MV-4-11 (cell line): ENCODE measurements at regions not wholly inside any gene's neighbourhood (a gene's known extent, or its start where the extent isn't known, plus 50 kb on each side); places are given as distances from the start of the nearest gene placed in this dataset.

Experiments used
- DNase-seq: peaks from one replicate; lab custom pipeline; 2025; lab: John Stamatoyannopoulos, UW

DNA sequence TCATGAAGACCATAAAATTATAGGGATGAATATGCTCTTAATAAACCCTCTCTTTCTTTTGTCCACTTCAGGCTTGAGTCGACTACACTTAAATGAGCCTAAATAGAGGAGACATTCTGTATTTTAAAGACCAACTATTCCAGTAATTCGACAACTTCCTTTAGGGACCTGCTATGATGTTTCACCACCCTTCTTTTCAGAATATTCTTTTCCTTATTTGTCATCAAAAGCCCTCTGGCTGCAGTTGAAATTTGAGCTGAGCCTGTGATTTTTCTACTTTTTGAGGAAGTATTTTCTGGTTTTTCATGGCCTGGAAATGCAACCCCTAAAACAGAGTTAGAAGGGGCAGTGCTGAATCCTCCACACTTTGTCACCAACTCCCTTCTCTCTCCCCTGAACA lies 287.0 kb downstream of the EPHA4 start:
- DNase-seq: no peak

DNA sequence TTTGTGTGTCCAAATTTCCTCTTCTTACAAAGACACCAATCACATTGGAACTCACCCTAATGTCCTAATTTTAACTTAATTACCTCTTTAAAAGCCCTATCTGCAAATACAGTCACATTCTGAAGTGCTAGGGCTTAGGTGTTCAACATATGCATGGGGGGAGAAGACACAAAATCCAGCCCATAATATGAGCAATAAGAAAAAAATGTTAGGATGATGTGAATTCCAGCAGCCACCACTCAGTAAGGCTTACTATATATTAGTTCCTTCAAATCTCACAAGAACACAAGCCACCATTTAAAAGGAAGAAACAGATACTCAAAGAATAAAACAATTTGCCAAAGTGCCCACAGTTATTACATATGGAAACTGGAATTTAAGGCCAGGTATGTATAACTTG lies 285.7 kb downstream of the EPHA4 start:
- no peak for DNase-seq

DNA sequence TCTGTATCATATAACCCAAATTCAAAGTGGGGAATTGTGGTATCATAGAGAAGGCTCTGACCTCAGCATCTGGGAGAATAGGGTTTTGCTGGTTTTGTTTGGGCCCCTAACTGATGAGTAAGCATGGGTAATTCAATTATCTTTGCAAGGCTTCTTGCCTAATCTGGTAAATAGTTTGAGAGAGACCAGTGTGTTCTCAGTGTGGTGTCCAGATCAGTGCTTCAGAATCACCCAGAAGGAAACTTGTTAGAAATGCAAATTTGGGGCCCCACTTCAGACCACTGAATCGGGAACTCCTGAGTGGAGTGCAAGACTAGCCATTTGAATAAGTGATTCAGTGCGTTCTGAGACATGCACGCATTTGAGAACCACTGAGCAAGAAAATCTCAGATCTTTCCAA lies 282.7 kb downstream of the EPHA4 start:
- no peak for DNase-seq

DNA sequence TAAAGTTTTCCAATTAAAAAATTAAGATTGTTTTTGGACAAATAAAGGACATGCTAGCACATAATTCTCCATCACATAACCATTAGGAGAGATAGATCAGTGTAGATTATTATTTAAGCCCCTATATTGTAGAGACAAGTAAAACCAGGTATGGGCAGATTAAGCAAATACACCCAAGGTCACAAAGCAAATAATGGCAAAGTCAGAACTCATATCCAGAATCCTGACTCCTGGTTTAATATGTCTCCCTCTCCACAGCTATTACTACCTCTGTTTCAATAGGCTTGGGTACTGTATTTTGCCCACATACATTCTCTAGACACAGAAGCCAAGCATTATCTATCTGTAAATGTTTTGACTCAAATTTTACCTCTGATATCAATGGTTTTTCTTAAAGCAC lies 282.3 kb downstream of the EPHA4 start:
- no peak for DNase-seq

DNA sequence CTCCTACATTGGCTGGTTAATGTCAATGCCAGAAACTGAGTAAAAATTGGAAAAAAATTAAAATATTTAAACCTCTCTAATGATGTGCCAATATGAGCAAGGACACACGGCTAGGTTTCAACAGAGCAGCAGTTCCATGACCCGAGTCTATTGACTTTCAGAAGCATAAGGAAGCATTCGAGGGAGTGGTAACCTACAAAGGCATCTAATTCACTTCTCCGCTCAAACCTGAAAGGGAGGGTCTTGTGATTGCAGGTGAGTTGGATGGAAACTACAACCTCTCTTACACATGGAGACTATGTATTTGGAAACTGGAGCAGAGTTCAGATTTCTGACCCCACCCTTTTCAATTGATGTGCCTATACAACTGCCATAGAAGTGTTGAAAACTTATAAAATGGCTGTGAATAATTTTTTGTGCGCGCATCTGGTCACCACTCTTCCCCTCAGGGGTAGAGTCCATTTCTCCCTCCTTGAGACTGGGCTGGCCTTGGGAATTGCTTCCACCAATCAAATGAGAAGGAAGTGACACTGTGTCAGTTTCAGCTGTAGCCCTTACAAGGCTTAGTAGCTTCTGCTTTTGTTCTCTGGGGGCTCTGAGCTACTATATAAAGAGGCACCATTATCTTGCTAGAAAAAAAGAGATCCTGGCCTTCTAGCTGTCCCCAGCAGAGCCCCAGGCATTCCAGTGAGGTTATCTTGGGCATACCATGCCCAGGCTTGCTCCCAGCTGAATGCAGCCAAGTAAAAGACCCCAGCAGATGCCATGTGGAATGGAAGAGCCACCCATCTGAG lies 278.0 kb downstream of the EPHA4 start:
- DNase-seq: peak; percentile 23

DNA sequence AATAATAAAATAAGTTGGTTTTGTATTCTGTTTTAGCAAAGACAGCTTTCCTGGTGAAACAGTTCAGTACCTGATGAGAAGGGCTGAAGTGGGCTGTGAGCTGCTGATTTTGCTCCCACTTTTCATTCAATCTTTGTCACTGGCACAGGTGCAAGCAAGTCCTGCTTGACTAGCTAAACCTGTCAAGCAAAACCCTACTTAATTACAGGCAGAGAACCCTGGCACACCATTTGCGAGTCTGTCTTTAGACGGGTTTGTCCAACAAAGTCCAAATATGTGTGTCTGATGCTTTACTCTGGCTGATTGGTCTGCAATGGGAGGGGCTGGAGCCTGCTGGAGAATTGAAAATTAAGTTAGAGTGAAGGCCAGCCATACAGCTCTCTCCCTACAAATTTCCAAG lies 267.2 kb downstream of the EPHA4 start:
- no peak for DNase-seq

DNA sequence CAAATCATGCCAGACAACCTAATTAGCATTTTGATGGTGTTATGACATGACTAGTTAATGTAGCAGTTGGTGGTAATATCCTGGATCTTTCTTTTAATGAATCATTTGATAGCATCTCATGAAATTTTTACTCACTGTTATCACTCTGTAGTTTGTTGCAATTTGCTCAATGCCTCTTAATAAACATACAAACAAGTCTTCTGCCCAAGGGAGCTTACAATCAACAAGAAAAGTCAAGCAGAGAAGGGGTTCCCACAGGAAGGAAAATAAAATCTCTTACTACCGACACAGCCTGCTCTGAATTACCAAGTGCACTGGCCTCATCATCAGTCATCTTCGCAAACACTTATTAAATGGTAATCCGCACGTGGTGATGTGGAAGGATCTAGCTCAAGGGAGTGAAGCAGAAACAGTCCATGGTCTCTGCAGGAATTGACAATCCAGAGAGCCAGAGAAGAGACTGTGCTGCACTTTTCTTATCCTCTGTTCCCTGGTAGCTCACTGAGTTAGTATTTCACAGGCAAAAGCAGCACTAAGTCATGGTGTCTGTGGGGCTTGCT lies 263.5 kb downstream of the EPHA4 start:
- DNase-seq: no peak

DNA sequence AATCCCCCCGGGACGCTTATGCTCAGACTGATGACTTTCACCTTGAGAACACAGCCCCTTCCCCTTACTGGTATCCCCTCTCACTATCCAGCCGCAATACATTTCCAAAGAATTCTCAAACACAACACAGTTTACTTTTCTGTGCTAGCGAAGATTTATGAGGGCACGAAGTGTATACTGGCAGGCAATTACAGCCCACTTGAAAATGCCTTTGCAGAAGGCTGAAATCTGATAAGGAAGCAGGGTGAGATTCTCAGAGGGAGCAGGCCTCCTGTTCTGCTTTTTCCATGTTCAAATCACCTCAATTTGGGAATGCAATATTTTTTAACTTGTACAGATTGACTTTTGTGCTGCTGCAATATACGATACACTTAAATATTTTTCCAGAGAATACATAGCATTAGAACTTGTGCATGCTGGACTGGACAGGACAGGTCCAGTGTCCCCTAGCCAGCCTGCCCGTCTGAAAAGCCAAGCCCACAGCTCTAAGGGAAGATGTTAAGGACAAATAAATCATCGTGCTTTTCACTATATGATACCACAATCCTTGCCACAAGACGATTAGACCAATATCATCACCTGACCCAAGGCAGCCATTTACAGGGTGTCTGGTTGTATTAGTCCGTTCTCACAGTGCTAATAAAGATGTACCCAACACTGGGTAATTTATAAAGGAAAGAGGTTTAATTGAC lies 262.1 kb downstream of the EPHA4 start:
- DNase-seq: no peak

DNA sequence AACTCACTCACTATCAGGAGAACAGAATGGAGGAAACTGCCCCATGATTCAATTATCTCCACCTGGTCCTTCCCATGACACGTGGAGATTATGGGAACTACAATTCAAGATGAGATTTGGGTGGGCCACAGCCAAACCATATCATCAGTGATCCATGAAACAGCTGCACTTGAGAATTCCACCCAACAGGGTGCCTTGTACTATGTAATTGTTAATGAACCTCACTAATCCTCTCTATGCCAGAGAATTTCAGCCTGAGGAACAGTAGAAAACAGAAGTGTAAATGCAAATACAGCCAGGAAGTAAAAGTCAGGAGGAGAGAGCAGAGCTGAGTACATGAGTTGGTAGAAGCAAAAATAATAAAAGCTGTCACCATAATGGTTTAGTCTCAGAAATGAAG lies 261.4 kb downstream of the EPHA4 start:
- no peak for DNase-seq

DNA sequence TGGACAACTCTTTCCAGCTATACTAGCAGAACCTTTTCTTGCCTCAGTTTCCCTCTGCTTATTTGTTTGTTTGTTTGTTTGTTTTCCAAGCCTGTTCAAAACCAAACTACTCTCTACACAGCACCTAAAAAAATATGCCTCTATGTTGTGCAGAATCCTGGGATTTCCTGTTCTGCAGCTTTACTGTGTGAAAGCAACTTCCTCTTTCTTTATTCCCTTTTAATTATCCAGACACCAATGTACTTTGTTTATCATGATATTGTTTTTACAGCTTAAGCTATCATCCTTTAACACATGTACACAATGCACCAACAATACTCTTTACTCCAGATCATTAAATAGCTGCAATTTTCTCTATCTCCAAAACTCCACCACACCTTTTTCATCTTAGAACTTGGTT lies 259.5 kb downstream of the EPHA4 start:
- DNase-seq: no peak

DNA sequence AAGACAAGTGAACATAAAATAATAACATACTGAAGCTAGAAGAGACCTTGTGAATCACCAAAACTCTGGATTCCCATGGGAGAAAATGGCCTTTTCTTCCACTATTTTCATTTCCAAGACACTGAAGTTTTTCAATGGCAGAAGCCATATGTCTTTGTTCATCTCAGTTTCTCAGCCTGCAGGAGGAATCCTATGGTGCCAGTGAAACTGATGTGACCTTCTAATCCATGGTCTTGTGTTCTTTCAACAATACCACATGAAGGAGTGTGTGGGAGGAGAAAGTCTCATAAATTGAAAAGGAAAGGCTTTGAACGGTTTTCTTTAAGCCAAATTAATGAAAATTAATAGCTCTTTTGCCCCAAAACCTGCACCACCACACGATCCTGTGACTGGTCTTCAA lies 257.3 kb downstream of the EPHA4 start:
- DNase-seq: no peak

DNA sequence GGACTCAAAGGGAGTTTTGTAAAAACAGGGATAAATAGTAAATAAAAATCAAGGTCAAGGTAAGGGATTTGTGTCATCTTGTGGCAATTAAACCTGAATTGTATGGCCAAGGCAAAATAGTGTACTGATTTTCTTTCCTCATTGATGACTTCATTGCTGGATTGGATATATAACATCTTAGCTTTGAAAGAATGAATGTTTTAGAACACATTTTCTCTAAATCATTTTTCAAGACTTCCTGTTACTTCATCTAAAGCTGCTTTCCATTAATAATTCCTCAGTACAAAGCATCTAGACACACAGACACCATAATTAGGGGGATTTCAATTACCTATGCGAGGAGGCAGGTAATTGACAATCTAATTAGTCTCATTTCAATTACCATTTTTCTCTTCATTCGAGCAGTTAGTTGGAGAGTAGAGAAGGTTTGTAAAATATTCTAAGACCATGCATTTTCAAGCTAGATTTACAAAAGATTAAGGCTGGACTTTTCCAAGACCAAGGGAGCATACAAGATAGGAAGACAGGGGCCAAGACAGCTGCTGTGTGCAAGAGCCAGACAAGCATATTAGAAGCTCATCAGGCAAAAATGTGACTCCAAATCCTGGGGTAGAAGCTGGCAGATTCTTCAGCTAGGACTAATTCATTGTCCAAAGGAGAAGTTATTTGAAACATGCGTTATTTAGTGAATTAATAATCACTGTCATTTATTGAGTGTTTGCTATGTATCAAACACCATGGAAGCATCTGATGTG lies 253.6 kb downstream of the EPHA4 start:
- DNase-seq: no peak

DNA sequence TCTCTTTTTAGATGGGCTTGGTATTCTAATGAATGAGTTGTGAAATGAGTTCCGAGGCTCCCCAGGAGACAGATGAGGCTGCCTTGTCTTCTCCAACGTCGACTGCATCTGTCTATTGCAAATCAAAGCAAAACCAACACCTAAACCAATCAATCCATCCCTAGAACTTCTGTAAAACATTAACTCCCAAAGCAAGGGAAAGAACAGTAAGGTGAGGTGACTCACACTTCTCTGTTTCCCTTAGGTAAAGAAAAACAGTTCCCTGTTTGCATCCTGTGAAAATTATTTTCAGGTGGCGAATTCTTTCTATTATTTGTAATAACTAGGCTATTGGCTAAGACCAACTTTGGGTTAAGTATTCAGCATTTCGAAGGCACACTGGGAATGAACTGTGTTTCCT lies 249.4 kb downstream of the EPHA4 start:
- DNase-seq: no peak

DNA sequence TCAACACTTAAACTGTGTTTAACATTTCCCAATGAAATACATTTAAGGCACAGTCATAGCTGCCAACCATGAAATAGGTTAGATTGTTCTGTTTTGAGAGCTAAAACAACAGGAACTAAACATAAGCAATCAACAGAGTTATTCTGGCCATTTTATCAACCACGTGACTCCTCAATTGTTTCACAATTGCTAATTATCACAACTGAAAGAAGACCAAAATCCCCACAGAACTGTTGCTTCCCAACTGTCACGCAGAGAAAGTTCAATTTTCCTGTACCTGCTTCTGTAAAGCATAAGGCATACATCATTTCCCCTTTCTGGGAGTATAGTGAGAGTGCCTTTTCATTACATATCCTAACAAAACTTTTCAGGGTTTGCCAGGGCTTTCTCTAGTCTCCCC lies 248.6 kb downstream of the EPHA4 start:
- no peak for DNase-seq

DNA sequence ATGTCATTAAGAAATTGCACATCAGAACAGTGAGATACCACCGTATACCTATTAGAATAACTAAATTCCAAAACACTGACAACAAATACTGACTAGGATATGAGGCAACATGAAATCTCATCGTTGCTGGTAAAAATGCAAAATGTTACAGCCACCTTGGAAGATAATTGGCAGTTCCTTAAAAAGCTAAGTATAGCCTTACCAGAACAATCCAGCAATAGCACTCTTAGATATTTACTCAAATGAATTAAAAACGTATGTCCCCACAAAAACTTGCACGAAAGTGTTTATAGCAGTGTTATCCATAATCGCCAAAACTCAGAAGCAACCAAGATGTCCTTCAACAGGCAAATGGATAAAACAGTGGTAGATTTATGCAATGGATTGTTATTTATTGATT lies 241.7 kb downstream of the EPHA4 start:
- no peak for DNase-seq

DNA sequence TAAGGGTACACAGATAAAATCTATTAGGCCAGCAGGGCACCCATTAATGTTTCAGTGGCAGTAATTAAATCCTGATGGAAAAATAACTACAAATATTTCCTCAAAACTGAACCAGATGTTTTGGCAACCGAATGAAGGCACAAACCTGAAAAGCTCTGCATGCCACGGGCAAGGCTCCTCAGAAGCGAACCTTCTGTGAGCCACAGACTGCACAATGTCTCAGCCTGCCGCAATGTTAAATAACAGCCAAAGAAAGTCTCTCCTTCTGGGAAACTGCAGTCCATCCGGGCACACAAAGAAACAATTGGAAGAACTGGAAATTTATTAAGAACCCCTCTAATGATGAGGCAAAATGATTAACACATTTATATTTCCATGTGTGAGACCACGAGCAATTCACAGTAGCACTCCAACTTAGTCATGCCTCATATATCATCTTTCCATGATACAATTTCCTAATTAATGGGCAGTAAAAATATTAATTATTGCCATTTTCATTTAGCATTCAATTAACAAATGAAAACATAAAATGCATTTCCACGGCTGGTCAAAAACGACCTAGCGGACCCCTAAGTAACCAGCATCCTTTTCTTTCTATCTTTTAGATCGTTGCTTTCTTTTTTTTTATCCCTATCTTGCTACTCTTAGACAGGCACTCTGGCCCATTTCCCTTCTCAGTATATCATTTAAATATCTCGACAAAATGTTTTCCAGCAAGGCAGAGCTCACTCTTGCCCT lies 237.5 kb downstream of the EPHA4 start:
- DNase-seq: no peak

DNA sequence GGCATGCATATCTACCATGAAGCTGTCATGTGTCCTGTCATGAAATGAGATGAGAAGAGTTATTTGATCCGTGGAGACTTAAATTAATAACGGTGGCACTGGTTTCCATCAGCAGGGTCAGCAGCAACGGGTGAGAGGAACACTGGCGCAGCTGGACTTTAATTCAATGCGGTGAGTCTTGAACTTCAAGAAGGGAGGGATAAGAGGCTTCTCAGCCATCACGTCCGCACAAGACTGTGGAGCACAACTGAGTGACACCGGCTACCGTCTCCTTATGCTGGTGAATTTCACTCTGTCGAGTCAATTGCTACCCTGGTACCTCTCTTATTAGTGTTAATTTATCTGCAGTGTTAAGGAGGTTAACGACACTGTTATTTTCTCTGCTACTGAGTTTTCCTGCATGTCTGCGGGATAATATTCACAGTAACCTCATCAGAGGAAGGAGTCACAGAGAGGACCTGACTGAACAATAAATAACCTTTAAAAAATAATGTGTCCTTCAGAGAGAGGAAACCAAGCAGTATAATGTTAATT lies 236.8 kb downstream of the EPHA4 start:
- DNase-seq: no peak

DNA sequence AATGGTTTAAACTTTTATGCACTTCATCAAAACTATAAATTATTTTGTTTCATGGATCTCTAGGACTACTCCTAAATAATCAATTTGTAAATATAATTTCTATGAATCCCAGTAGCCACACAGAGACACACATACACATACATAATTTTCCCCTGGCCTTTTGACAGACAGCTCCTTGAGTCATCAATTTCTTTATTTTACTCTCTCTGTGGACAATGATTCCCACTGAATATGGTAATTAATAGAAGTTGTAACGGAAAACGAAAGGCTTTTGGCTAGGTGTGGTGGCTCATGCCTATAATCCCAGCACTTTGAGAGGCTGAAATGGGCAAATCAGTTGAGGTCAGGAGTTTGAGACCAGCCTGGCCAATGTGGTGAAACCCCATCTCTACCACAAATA lies 235.1 kb downstream of the EPHA4 start:
- DNase-seq: no peak

DNA sequence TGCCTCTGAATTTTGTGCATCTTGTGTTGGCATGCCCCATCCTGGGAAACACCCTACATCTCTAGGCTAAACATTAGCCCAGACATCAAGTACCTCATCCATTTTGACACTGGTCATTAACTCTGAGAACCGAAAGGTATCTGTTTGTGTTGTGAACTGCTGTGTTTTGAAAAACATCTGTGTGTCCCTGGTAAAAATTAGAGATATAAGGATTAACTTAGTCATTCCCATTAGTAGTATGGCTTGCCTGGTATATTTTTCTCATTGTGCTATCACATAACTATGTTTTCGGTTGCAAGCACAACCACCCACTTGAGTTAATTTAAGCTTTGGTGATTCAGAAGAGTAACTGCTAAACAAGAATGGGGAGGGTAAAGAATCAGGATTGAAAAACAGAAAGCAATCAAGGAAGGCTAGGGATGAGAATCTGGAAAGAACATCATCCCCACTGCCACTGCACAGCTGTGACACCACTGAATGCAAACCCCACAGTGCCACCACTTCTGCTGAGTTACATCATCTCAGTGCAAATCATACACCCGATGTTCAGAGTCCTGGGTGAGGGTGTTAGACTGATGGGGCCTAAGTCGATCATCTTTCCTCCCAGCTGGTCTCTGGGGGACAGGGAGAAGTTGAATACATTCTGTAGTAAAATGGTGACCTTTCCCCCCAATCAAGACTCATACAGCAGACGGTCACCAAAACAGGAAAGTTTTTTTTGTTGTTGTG lies 234.0 kb downstream of the EPHA4 start:
- no peak for DNase-seq

DNA sequence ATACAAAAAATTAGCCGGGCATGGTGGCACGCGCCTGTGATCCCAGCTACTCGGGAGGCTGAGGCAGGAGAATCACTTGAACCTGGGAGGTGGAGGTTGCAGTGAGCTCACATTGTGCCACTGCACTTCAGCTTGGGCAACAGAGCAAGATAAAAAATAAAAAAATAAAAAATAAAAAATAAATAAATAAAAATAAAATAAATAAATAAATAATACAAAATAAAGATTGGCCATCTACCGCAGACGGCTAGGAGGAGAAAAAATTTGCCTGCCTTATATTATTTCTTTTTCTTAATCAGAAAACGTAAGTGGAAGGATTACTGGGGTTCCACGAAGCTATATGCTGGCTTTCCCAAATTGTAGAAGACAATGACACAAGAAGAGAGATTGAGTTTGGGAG lies 229.7 kb downstream of the EPHA4 start:
- no peak for DNase-seq

DNA sequence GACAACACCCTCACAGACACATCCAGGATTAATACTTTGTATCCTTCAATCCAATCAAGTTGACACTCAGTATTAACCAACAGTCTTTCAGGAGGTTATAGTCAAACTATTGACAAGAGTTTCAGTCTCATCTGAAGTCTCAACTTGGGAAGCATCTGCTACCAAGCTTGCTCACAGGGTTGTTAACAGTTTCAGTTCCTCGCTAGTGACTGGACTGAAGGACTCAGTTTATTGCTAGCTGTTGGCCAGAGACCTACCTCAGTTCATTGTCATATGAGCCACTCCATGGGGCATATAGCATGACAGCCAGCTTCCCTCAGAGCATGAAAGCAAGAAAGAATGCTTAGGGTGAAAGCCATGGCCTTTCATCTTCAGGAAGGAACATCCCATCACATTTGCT lies 228.6 kb downstream of the EPHA4 start:
- no peak for DNase-seq
